K562 (cell line): ENCODE measurements at regions not wholly inside any gene's neighbourhood (a gene's known extent, or its start where the extent isn't known, plus 50 kb on each side); places are given as distances from the start of the nearest gene placed in this dataset.

Experiments
- ATAC-seq: fragments of 200-7000 bp; cut with Tn5 transposase; 3 replicates; pipeline ENCODE4 v1.9.1; 2020; ENCODE audit warnings: moderate library complexity
- BruUV-seq: library from RNA; stranded (reverse); fragments of 400-500 nt; replicated peaks from 2 replicates; lab custom pipeline; 2021; lab: Mats Ljungman, UMichigan
- CTCF ChIA-PET: fragments of 300-600 bp; formaldehyde crosslinking; extraction: SDS; loops from one replicate; lab custom pipeline; 2021; ENCODE audit warnings: low intra/inter-chr PET ratio; lab: Yijun Ruan, JAX
- POLR2A ChIA-PET: fragments of 300-600, 350-650 bp; sonication (Branson Sonifier 250); formaldehyde crosslinking; extraction: SDS; loops from one replicate; lab custom pipeline; 2021; ENCODE audit warnings: antibody characterized with exemption, inconsistent platforms; lab: Yijun Ruan, JAX
- DNase-seq, 4 experiments: peaks; one replicate each; pipeline versions ENCODE4 v3.0.0 to v3.0.0-alpha.2; 2011 to 2018; ENCODE audit warnings: low spot score in 3 of 4, mixed read lengths in 3 of 4; ENCODE audit errors: extremely low read depth in 1 of 4
- FAIRE-seq: peaks from 2 replicates; lab custom pipeline; 2011; peaks lifted over from hg19 to GRCh38; lab: Jason Lieb, UNC
- H2AFZ ChIP-seq: 2 replicates; pipeline ENCODE4 v1.6.0; 2011; ENCODE audit warnings: low read depth, low read length, control low read depth, inconsistent platforms
- H3K27ac ChIP-seq: fragments of 200-600 bp; 3 replicates; pipeline ENCODE4 v1.8.0; 2011; ENCODE audit warnings: low read depth, mild to moderate bottlenecking, control low read depth, inconsistent platforms, low read length, moderate library complexity, mixed read lengths; ENCODE audit errors: extremely low read depth
- H3K27me3 ChIP-seq, 2 experiments: fragments of 300-600 bp in 1 of 2; 2 replicates in 1 of 2; 3 replicates in 1 of 2; pipeline versions ENCODE4 v1.6.0 to v1.8.0; 2011; ENCODE audit warnings: inconsistent platforms in 2 of 2, low read length in 2 of 2, mild to moderate bottlenecking in 1 of 2, mixed read lengths in 1 of 2, moderate library complexity in 1 of 2; ENCODE audit not compliant: control insufficient read depth in 2 of 2, insufficient read depth in 2 of 2
- H3K36me3 ChIP-seq: fragments of 300-600 bp; 3 replicates; pipeline ENCODE4 v1.8.0; 2011; ENCODE audit warnings: mild to moderate bottlenecking, low read length, inconsistent platforms; ENCODE audit not compliant: control insufficient read depth, insufficient read depth
- H3K4me1 ChIP-seq, 2 experiments: fragments of 200-600 bp in 1 of 2; replicated peaks in 1 of 2; 2 replicates in 1 of 2; 3 replicates in 1 of 2; pipeline versions ENCODE4 v1.5.1 to v1.8.0; 2011; ENCODE audit warnings: inconsistent platforms in 2 of 2, low read length in 2 of 2, mild to moderate bottlenecking in 1 of 2, mixed read lengths in 1 of 2, moderate library complexity in 1 of 2; ENCODE audit not compliant: control insufficient read depth in 2 of 2, insufficient read depth in 2 of 2
- H3K4me2 ChIP-seq: 2 replicates; pipeline ENCODE4 v1.6.1; 2011; ENCODE audit warnings: low read length, control low read depth, inconsistent platforms, mixed read lengths; ENCODE audit not compliant: insufficient read depth
- H3K4me3 ChIP-seq: fragments of 200-600 bp; sonication (generic), shearing (Covaris generic); 2 replicates; pipeline ENCODE4 v1.5.1; 2016; ENCODE audit warnings: control low read depth, inconsistent platforms
- H3K79me2 ChIP-seq: fragments of 200-600 bp; 3 replicates; pipeline ENCODE4 v1.8.0; 2011; ENCODE audit warnings: low read length, inconsistent platforms; ENCODE audit not compliant: control insufficient read depth, insufficient read depth
- H3K9ac ChIP-seq, 2 experiments: 2 replicates each; pipeline versions ENCODE4 v1.6.0 to v1.6.1; 2011; ENCODE audit warnings: low read depth in 2 of 2, low read length in 2 of 2, control low read depth in 1 of 2, inconsistent platforms in 1 of 2, mild to moderate bottlenecking in 1 of 2, mixed read lengths in 1 of 2; ENCODE audit not compliant: insufficient read depth in 1 of 2
- H3K9me1 ChIP-seq: one replicate; pipeline ENCODE4 v1.6.0; 2011; ENCODE audit warnings: inconsistent platforms, mild to moderate bottlenecking, low read length, moderate library complexity; ENCODE audit not compliant: control insufficient read depth, insufficient read depth
- H3K9me3 ChIP-seq: replicated peaks from 2 replicates; pipeline ENCODE4 v1.5.1; 2011; ENCODE audit warnings: low read depth, low read length, inconsistent platforms; ENCODE audit not compliant: control insufficient read depth, insufficient read depth
- H4K20me1 ChIP-seq: replicated peaks from 2 replicates; pipeline ENCODE4 v1.6.1; 2011; ENCODE audit warnings: low read length, inconsistent platforms, mixed read lengths; ENCODE audit not compliant: control insufficient read depth, insufficient read depth
- BRD4 ChIP-seq: fragments of 200-600 bp; sonication (generic); IDR thresholded peaks from 2 replicates; pipeline ENCODE4 v1.6.1; 2017; ENCODE audit warnings: inconsistent platforms
- GTF2E2 ChIP-seq: fragments of 200-800 bp; sonication (Bioruptor generic); IDR thresholded peaks from 2 replicates; pipeline ENCODE4 v1.6.1; 2016; ENCODE audit warnings: missing genetic modification characterization, missing compliant biosample characterization
- HEY1 ChIP-seq: fragments of 250-450 bp; sonication (Bioruptor Pico); IDR thresholded peaks from 2 replicates; pipeline ENCODE4 v1.5.0; 2020; ENCODE audit warnings: mild to moderate bottlenecking, moderate library complexity, borderline replicate concordance
- PPARD ChIP-seq: fragments of 250-450 bp; sonication (Bioruptor Pico); IDR thresholded peaks from 2 replicates; pipeline ENCODE4 v1.8.0; 2022; ENCODE audit warnings: inconsistent platforms, mild to moderate bottlenecking, moderate library complexity
- SNRNP70 ChIP-seq: fragments of 200-400 bp; formaldehyde crosslinking; optimal IDR thresholded peaks from 2 replicates; pipeline ENCODE3; 2017; ENCODE audit warnings: low read depth, low read length
- TCF7L2 ChIP-seq: fragments of 150-350 bp; IDR thresholded peaks from 2 replicates; pipeline ENCODE4 v1.6.1; 2016; ENCODE audit warnings: low read depth, mild to moderate bottlenecking, low read length, moderate library complexity
- TSHZ1 ChIP-seq: fragments of 250-450 bp; sonication (Bioruptor Pico); IDR thresholded peaks from 2 replicates; pipeline ENCODE4 v1.4.0; 2020; ENCODE audit warnings: mild to moderate bottlenecking, moderate library complexity
- VEZF1 ChIP-seq: fragments of 200-800 bp; sonication (Bioruptor generic); IDR thresholded peaks from 2 replicates; pipeline ENCODE4 v1.6.1; 2017; ENCODE audit warnings: missing genetic modification characterization, missing compliant biosample characterization
- WGBS: fragments of 100-300 bp; shearing (Covaris generic); methylation state at CpG from one replicate; pipeline ENCODE4 v1.1.6; 2016; ENCODE audit warnings: low coverage, mixed read lengths; ENCODE audit not compliant: insufficient coverage; ENCODE audit errors: missing lambda C conversion rate; 5-methylcytosine and 5-hydroxymethylcytosine counted together
- in situ Hi-C: fragments of 300-500 bp; cut with MboI; formaldehyde crosslinking; loops from 4 replicates; pipeline ENCODE4 v1.15.0; 2018; ENCODE audit warnings: inconsistent platforms, mixed read lengths
- intact Hi-C: fragments of 100-400 bp; cut with micrococcal nuclease; formaldehyde crosslinking; loops from 2 replicates; pipeline ENCODE4 v1.14.2; 2022

GRCh38 chrX:30941898-30942297 lies 52.8 kb upstream of the TAB3 start:
- in situ Hi-C loops = no loop called here
- WGBS = 15% methylated on average over 1 of the region's 1 CpG
- no TSS peak for BruUV-seq
- Histone ChIP-seq H4K20me1 (no peaks in the 10 kb centered on the region), H3K79me2 (no peaks in the 10 kb centered on the region), H3K9ac (no peak overlapping the region), H3K9me1 (no peaks in the 10 kb centered on the region), H2AFZ (no peak overlapping the region), H3K4me1 (peaks cover 0 to 6% of the 10 kb centered on the region in 2 experiments; a peak in 3 of 5 replicates), H3K36me3 (no peaks in the 10 kb centered on the region), H3K4me2 (no peak overlapping the region), H3K9me3 (no peaks in the 10 kb centered on the region), H3K27ac (no peak overlapping the region), H3K27me3 (no peaks in the 10 kb centered on the region), H3K4me3 (no peak overlapping the region)
- FAIRE-seq (no peak), DNase-seq (no peak), ATAC-seq (no peak)
- POLR2A ChIA-PET = no interaction called here
- intact Hi-C loops = no loop called here
- TF ChIP-seq TCF7L2 (no peak), VEZF1 (CRISPR knock-in tag) (no peak), HEY1 (CRISPR knock-in tag) (no peak)
- CTCF ChIA-PET = no interaction called here

GRCh38 chrX:30939928-30940327 lies 50.9 kb upstream of the TAB3 start:
- H3K4me2 ChIP-seq = no peak overlapping the region
- FAIRE-seq = no peak
- no peaks in the 10 kb centered on the region for H3K9me1 ChIP-seq
- in situ Hi-C loops = loop anchor here (5.0 kb wide), 1 partner anchor 98 kb away; no protein-coding TSS in a partner anchor
- no peak for ATAC-seq
- ChIA-PET POLR2A (no interaction called here), CTCF (no interaction called here)
- H3K36me3 ChIP-seq = no peaks in the 10 kb centered on the region
- intact Hi-C loops = loop anchor here (5.0 kb wide), 2 partner anchors 32 to 97 kb away; no protein-coding TSS in a partner anchor
- H3K9me3 ChIP-seq = no peaks in the 10 kb centered on the region
- H3K27me3 ChIP-seq = no peaks in the 10 kb centered on the region; a peak in 1 of 5 replicates
- no peak overlapping the region for H3K9ac ChIP-seq
- WGBS = 12% methylated on average over 3 of the region's 4 CpGs
- H4K20me1 ChIP-seq = no peaks in the 10 kb centered on the region
- no peak for DNase-seq
- H3K4me3 ChIP-seq = no peak overlapping the region
- H2AFZ ChIP-seq = no peak overlapping the region
- no peak overlapping the region for H3K27ac ChIP-seq
- no TSS peak for BruUV-seq
- no peaks in the 10 kb centered on the region for H3K79me2 ChIP-seq
- peaks cover 0 to 6% of the 10 kb centered on the region in 2 experiments; a peak in 3 of 5 replicates for H3K4me1 ChIP-seq
- TF ChIP-seq SNRNP70 (no peak), BRD4 (no peak), TSHZ1 (no peak), PPARD (CRISPR knock-in tag) (no peak), GTF2E2 (tag) (no peak)
